Lower leg skin (tissue), 3 donors: ENCODE measurements at regions not wholly inside any gene's neighbourhood (a gene's known extent, or its start where the extent isn't known, plus 50 kb on each side); places are given as distances from the start of the nearest gene placed in this dataset.

Experiments
- CTCF ChIP-seq, 3 donors: fragments of 450-650 bp; IDR thresholded peaks; one replicate each; pipeline ENCODE4 v1.5.1; 2016; ENCODE audit warnings: antibody characterized with exemption in 3 of 3, mild to moderate bottlenecking in 3 of 3, moderate library complexity in 2 of 3
- POLR2A ChIP-seq, 2 donors: fragments of 450-650 bp; IDR thresholded peaks; one replicate each; pipeline ENCODE4 v1.6.1; 2016 to 2017; ENCODE audit warnings: antibody characterized with exemption in 2 of 2, mild to moderate bottlenecking in 1 of 2, moderate library complexity in 1 of 2

GRCh38 chr20:24813496-24813895 is 135.6 kb upstream of the CST7 start:
- TF ChIP-seq CTCF (IDR thresholded peaks at IDR 0.05) = no peak
- TF ChIP-seq POLR2A (IDR thresholded peaks at IDR 0.05) = no peak
